Astrocyte of the cerebellum (primary cell): ENCODE measurements at regions not wholly inside any gene's neighbourhood (a gene's known extent, or its start where the extent isn't known, plus 50 kb on each side); places are given as distances from the start of the nearest gene placed in this dataset.
A peak's percentile ranks its signal among the peaks of the same experiment; 100 is the strongest.
"Not testable (repeated sequence)": the region's sequence is repeated elsewhere in the genome, so short reads cannot be mapped to it uniquely, and the experiment has no call there.

Source experiments
- DNase-seq: peaks from one replicate; pipeline ENCODE4 v3.0.0-alpha.2; 2011; ENCODE audit warnings: low read depth
- H3K4me3 ChIP-seq: 2 replicates; pipeline ENCODE4 v1.5.1; 2011; ENCODE audit warnings: mild to moderate bottlenecking, low read depth, low read length, moderate library complexity
- CTCF ChIP-seq: IDR thresholded peaks from 2 replicates; pipeline ENCODE4 v1.5.1; 2012; ENCODE audit warnings: low read length, low read depth, moderate library complexity, mild to moderate bottlenecking; ENCODE audit errors: missing control alignments
- in situ Hi-C: cut with HindIII; loops from 2 replicates; pipeline ENCODE4 v1.10.0; 2017; ENCODE audit warnings: low sequenced_read_pairs

- peak; percentile 73 for DNase-seq
- in situ Hi-C loops: no loop called here
Observed at GRCh38 chr7:51949726-51950644, 633.4 kb upstream of the COBL start.

GRCh38 chr7:51930834-51931233, 614.2 kb upstream of the COBL start:
- TF ChIP-seq CTCF: no peak
- in situ Hi-C loops: no loop called here
- DNase-seq: no peak
- H3K4me3 ChIP-seq: no peak overlapping the region

More at GRCh38 chr7:51949726-51950644, 633.4 kb upstream of the COBL start:
- peak; percentile 36 for TF ChIP-seq CTCF
- H3K4me3 ChIP-seq: no peak overlapping the region

- no peak for TF ChIP-seq CTCF
- DNase-seq: no peak
- in situ Hi-C loops: no loop called here
- no peak overlapping the region for H3K4me3 ChIP-seq
Observed at GRCh38 chr7:51929818-51930217, 613.2 kb upstream of the COBL start.

- in situ Hi-C loops: no loop called here
- TF ChIP-seq CTCF: no peak
- DNase-seq: no peak
- H3K4me3 ChIP-seq: no peak overlapping the region
Observed at GRCh38 chr7:51927738-51928137, 611.1 kb upstream of the COBL start.

GRCh38 chr7:51918581-51918980, 602.0 kb upstream of the COBL start:
- H3K4me3 ChIP-seq: no peak overlapping the region
- in situ Hi-C loops: no loop called here

GRCh38 chr7:51901489-51901840, 584.9 kb upstream of the COBL start:
- no peak overlapping the region for H3K4me3 ChIP-seq
- in situ Hi-C loops: no loop called here
- no peak for DNase-seq
- TF ChIP-seq CTCF: no peak

More at GRCh38 chr7:51918581-51918980, 602.0 kb upstream of the COBL start:
- no peak for DNase-seq
- TF ChIP-seq CTCF: no peak

GRCh38 chr7:51900755-51901488, 584.3 kb upstream of the COBL start:
- in situ Hi-C loops, DNase-seq, H3K4me3 ChIP-seq: not testable (repeated sequence)
